ENCODE measurements at regions not wholly inside any gene's neighbourhood (a gene's known extent, or its start where the extent isn't known, plus 50 kb on each side); places are given as distances from the start of the nearest gene placed in this dataset.

GRCh38 chr2:155714983-155715382 lies 617.5 kb downstream of the NR4A2 start:
- no peaks in the 10 kb centered on the region for H3K27me3 Mint-ChIP-seq
- no peaks in the 10 kb centered on the region for H3K9me3 Mint-ChIP-seq
- no peak for ATAC-seq (ENCODE audit: low read depth in 2 of 2)
- H3K4me3 Mint-ChIP-seq: no peak overlapping the region
- no peak for DNase-seq
- no peaks in the 10 kb centered on the region for H3K4me1 Mint-ChIP-seq
- no peak overlapping the region for H3K27ac Mint-ChIP-seq
- no peaks in the 10 kb centered on the region for H3K36me3 Mint-ChIP-seq

GRCh38 chr2:155708071-155708470 lies 624.5 kb downstream of the NR4A2 start:
- DNase-seq (no peak), ATAC-seq (ENCODE audit: low read depth in 2 of 2) (no peak)
- H3K36me3 Mint-ChIP-seq: no peaks in the 10 kb centered on the region
- no peak overlapping the region for H3K4me3 Mint-ChIP-seq
- H3K27ac Mint-ChIP-seq: no peak overlapping the region
- no peaks in the 10 kb centered on the region for H3K9me3 Mint-ChIP-seq
- no peaks in the 10 kb centered on the region for H3K4me1 Mint-ChIP-seq
- no peaks in the 10 kb centered on the region for H3K27me3 Mint-ChIP-seq

- H3K27me3 Mint-ChIP-seq: no peaks in the 10 kb centered on the region
- no peak overlapping the region for H3K4me3 Mint-ChIP-seq
- peak overlapping the region in 1 of 6 donors; percentile 53 for H3K27ac Mint-ChIP-seq
- DNase-seq (no peak), ATAC-seq (ENCODE audit: low read depth in 2 of 2) (no peak)
- no peaks in the 10 kb centered on the region for H3K9me3 Mint-ChIP-seq
- no peaks in the 10 kb centered on the region for H3K36me3 Mint-ChIP-seq
- H3K4me1 Mint-ChIP-seq: no peaks in the 10 kb centered on the region
These were observed 628.6 kb downstream of the NR4A2 start for GRCh38 chr2:155703917-155704316.

GRCh38 chr2:155703048-155703447 lies 629.5 kb downstream of the NR4A2 start:
- no peak for ATAC-seq (ENCODE audit: low read depth in 2 of 2)

GRCh38 chr2:155701721-155702120 lies 630.8 kb downstream of the NR4A2 start:
- no peaks in the 10 kb centered on the region for H3K27me3 Mint-ChIP-seq
- no peaks in the 10 kb centered on the region for H3K36me3 Mint-ChIP-seq
- H3K4me3 Mint-ChIP-seq: no peak overlapping the region
- DNase-seq: no peak
- H3K9me3 Mint-ChIP-seq: peaks cover 0 to 5% (median 0%) of the 10 kb centered on the region in 7 donors
- H3K27ac Mint-ChIP-seq: no peak overlapping the region
- no peaks in the 10 kb centered on the region for H3K4me1 Mint-ChIP-seq
- ATAC-seq (ENCODE audit: low read depth in 2 of 2): no peak

More at GRCh38 chr2:155703048-155703447, 629.5 kb downstream of the NR4A2 start:
- Mint-ChIP-seq H3K4me1 (no peaks in the 10 kb centered on the region), H3K4me3 (no peak overlapping the region), H3K27ac (no peak overlapping the region), H3K36me3 (no peaks in the 10 kb centered on the region), H3K27me3 (no peaks in the 10 kb centered on the region), H3K9me3 (no peaks in the 10 kb centered on the region)
- DNase-seq: no peak

- no peak for ATAC-seq (ENCODE audit: low read depth in 2 of 2)
- H3K4me1 Mint-ChIP-seq: no peaks in the 10 kb centered on the region
- no peaks in the 10 kb centered on the region for H3K36me3 Mint-ChIP-seq
- no peak overlapping the region for H3K4me3 Mint-ChIP-seq
- H3K27me3 Mint-ChIP-seq: no peaks in the 10 kb centered on the region
- no peak overlapping the region for H3K27ac Mint-ChIP-seq
- peaks cover 0 to 5% (median 0%) of the 10 kb centered on the region in 7 donors for H3K9me3 Mint-ChIP-seq
- no peak for DNase-seq
These were observed 636.0 kb downstream of the NR4A2 start for GRCh38 chr2:155696571-155696970.

- Mint-ChIP-seq H3K4me3 (no peak overlapping the region), H3K4me1 (no peaks in the 10 kb centered on the region), H3K9me3 (peaks cover 0 to 5% (median 0%) of the 10 kb centered on the region in 7 donors), H3K27me3 (no peaks in the 10 kb centered on the region), H3K27ac (no peak overlapping the region), H3K36me3 (no peaks in the 10 kb centered on the region)
- no peak for ATAC-seq (ENCODE audit: low read depth in 2 of 2)
- no peak for DNase-seq
These were observed 637.0 kb downstream of the NR4A2 start for GRCh38 chr2:155695505-155695904.

- Mint-ChIP-seq H3K4me3 (no peak overlapping the region), H3K27me3 (no peaks in the 10 kb centered on the region), H3K36me3 (no peaks in the 10 kb centered on the region), H3K9me3 (peaks cover 0 to 4% (median 0%) of the 10 kb centered on the region in 7 donors), H3K27ac (no peak overlapping the region), H3K4me1 (no peaks in the 10 kb centered on the region)
- ATAC-seq (ENCODE audit: low read depth in 2 of 2): no peak
- no peak for DNase-seq
These were observed 639.7 kb downstream of the NR4A2 start for GRCh38 chr2:155692856-155693255.

GRCh38 chr2:155692106-155692505 lies 640.4 kb downstream of the NR4A2 start:
- ATAC-seq (ENCODE audit: low read depth in 2 of 2) (no peak), DNase-seq (no peak)
- Mint-ChIP-seq H3K27me3 (no peaks in the 10 kb centered on the region), H3K36me3 (no peaks in the 10 kb centered on the region), H3K27ac (no peak overlapping the region), H3K4me1 (no peaks in the 10 kb centered on the region), H3K4me3 (no peak overlapping the region), H3K9me3 (no peaks in the 10 kb centered on the region)

GRCh38 chr2:155690785-155691184 lies 641.7 kb downstream of the NR4A2 start:
- no peaks in the 10 kb centered on the region for H3K36me3 Mint-ChIP-seq
- no peaks in the 10 kb centered on the region for H3K4me1 Mint-ChIP-seq
- peaks cover 0 to 1% (median 0%) of the 10 kb centered on the region in 7 donors for H3K9me3 Mint-ChIP-seq
- ATAC-seq (ENCODE audit: low read depth in 2 of 2) (peak in 1 of 2 donors; percentile 38), DNase-seq (no peak)
- H3K27me3 Mint-ChIP-seq: no peaks in the 10 kb centered on the region
- no peak overlapping the region for H3K4me3 Mint-ChIP-seq
- H3K27ac Mint-ChIP-seq: no peak overlapping the region

GRCh38 chr2:155689791-155690190 lies 642.7 kb downstream of the NR4A2 start:
- Mint-ChIP-seq H3K9me3 (peaks cover 0 to 2% (median 0%) of the 10 kb centered on the region in 7 donors), H3K4me3 (no peak overlapping the region), H3K27me3 (no peaks in the 10 kb centered on the region), H3K4me1 (no peaks in the 10 kb centered on the region), H3K27ac (no peak overlapping the region), H3K36me3 (no peaks in the 10 kb centered on the region)
- DNase-seq (no peak), ATAC-seq (ENCODE audit: low read depth in 2 of 2) (no peak)

- no peak overlapping the region for H3K27ac Mint-ChIP-seq
- ATAC-seq (ENCODE audit: low read depth in 2 of 2) (no peak), DNase-seq (no peak)
- peaks cover 0 to 2% (median 0%) of the 10 kb centered on the region in 7 donors for H3K9me3 Mint-ChIP-seq
- no peaks in the 10 kb centered on the region for H3K4me1 Mint-ChIP-seq
- no peak overlapping the region for H3K4me3 Mint-ChIP-seq
- H3K36me3 Mint-ChIP-seq: no peaks in the 10 kb centered on the region
- no peaks in the 10 kb centered on the region for H3K27me3 Mint-ChIP-seq
These were observed 645.3 kb downstream of the NR4A2 start for GRCh38 chr2:155687181-155687580.

GRCh38 chr2:155679647-155680046 lies 652.9 kb downstream of the NR4A2 start:
- Mint-ChIP-seq H3K4me1 (no peaks in the 10 kb centered on the region), H3K27me3 (no peaks in the 10 kb centered on the region), H3K9me3 (peaks cover 0 to 3% (median 0%) of the 10 kb centered on the region in 7 donors), H3K4me3 (no peak overlapping the region), H3K36me3 (no peaks in the 10 kb centered on the region), H3K27ac (no peak overlapping the region)
- ATAC-seq (ENCODE audit: low read depth in 2 of 2) (no peak), DNase-seq (no peak)

- Mint-ChIP-seq H3K36me3 (no peaks in the 10 kb centered on the region), H3K4me1 (no peaks in the 10 kb centered on the region), H3K27me3 (no peaks in the 10 kb centered on the region), H3K27ac (no peak overlapping the region), H3K9me3 (peaks cover 0 to 11% (median 2%) of the 10 kb centered on the region in 7 donors), H3K4me3 (no peak overlapping the region)
- no peak for ATAC-seq (ENCODE audit: low read depth in 2 of 2)
- DNase-seq: no peak
These were observed 656.6 kb downstream of the NR4A2 start for GRCh38 chr2:155675920-155676319.

GRCh38 chr2:155665704-155666103 lies 666.8 kb downstream of the NR4A2 start:
- Mint-ChIP-seq H3K4me3 (no peak overlapping the region), H3K27ac (no peak overlapping the region), H3K27me3 (no peaks in the 10 kb centered on the region), H3K4me1 (no peaks in the 10 kb centered on the region), H3K9me3 (peaks cover 0 to 1% (median 0%) of the 10 kb centered on the region in 7 donors), H3K36me3 (no peaks in the 10 kb centered on the region)
- no peak for DNase-seq
- no peak for ATAC-seq (ENCODE audit: low read depth in 2 of 2)

Data from naive B cell (primary cell).